ENCODE measurements at regions not wholly inside any gene's neighbourhood (a gene's known extent, or its start where the extent isn't known, plus 50 kb on each side); places are given as distances from the start of the nearest gene placed in this dataset.

DNA sequence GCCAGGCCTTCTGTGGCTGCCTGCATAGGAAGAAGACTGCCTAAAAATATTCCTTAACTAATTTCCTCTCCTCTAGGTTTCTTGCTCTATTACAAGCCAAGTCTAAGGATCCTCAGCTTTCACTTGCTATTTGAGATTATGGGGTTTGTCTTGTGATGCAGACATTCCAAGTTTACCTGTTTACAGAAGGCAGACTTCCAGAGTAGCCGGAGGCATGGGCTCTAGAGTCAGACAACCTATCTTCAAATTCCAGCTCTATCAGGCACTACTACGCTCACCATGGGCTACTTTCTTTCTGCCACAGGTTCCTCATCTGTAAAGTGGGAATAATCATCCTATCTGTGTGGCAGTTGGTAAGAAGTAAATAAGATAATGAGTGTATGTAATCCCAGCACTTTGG lies 95.6 kb upstream of the BCL6 start:
- H3K27ac ChIP-seq = no peak overlapping the region
- no peak overlapping the region for H3K4me3 ChIP-seq
- H3K4me1 ChIP-seq (ENCODE audit: low read depth) = no peaks in the 10 kb centered on the region
- TF ChIP-seq, protein P1, sequence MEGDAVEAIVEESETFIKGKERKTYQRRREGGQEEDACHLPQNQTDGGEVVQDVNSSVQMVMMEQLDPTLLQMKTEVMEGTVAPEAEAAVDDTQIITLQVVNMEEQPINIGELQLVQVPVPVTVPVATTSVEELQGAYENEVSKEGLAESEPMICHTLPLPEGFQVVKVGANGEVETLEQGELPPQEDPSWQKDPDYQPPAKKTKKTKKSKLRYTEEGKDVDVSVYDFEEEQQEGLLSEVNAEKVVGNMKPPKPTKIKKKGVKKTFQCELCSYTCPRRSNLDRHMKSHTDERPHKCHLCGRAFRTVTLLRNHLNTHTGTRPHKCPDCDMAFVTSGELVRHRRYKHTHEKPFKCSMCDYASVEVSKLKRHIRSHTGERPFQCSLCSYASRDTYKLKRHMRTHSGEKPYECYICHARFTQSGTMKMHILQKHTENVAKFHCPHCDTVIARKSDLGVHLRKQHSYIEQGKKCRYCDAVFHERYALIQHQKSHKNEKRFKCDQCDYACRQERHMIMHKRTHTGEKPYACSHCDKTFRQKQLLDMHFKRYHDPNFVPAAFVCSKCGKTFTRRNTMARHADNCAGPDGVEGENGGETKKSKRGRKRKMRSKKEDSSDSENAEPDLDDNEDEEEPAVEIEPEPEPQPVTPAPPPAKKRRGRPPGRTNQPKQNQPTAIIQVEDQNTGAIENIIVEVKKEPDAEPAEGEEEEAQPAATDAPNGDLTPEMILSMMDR (IDR thresholded peaks at IDR 0.05; ENCODE audit: low read depth, low read length) = no peak
- H3K27me3 ChIP-seq = no peaks in the 10 kb centered on the region
- H3K36me3 ChIP-seq = no peaks in the 10 kb centered on the region
- no peak for DNase-seq (ENCODE audit: low read depth in 1 of 2, low spot score in 1 of 2)
- no peaks in the 10 kb centered on the region for H3K9me3 ChIP-seq (ENCODE audit: low read depth)

DNA sequence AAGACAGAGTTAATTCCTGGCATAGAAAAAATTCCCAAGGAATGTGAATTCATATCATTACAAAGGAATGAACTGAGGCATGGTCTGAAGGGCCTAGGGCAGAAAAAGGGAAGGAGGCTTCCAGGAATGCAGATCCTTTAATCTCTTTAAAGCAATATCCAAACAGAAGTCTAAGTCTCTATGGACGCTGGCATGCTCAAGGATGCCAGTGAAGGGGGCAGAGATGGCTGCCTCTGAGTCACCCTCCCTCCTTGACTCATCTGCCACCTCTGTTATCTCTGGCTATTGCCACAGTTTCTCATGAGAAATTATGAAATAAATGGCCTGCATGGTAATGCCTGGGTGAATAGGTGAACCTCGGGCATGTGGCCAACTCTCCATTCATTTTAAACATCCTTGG lies 96.3 kb upstream of the BCL6 start:
- Histone ChIP-seq H3K9me3 (ENCODE audit: low read depth) (no peaks in the 10 kb centered on the region), H3K36me3 (no peaks in the 10 kb centered on the region), H3K27me3 (no peaks in the 10 kb centered on the region), H3K4me1 (ENCODE audit: low read depth) (no peaks in the 10 kb centered on the region), H3K27ac (no peak overlapping the region), H3K4me3 (no peak overlapping the region)
- TF ChIP-seq, protein P1 (IDR thresholded peaks at IDR 0.05; ENCODE audit: low read depth, low read length) = no peak
- peak in 1 of 2 donors; percentile 15 for DNase-seq (ENCODE audit: low read depth in 1 of 2, low spot score in 1 of 2)

DNA sequence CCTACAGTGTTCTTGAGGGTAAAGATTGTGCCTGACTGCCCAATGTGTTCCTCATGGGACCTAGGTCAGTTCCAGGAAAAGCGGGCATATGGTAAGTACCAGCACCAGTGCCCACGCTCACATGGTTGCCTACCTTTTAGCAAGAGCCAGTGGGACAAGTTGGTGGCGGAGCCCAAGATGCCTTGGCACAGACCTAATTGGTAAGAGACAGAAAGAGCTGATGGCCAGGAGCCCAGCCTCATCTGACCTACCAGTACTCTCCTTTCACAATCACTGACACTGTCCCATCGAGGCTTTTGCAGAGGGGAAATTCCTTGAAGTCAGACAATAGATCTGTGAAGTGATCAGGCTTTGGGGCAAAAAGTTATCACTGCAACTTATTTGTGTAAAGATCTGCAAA lies 98.4 kb upstream of the BCL6 start:
- Histone ChIP-seq H3K27me3 (no peaks in the 10 kb centered on the region), H3K4me1 (ENCODE audit: low read depth) (no peaks in the 10 kb centered on the region), H3K27ac (no peak overlapping the region), H3K9me3 (ENCODE audit: low read depth) (no peaks in the 10 kb centered on the region), H3K36me3 (no peaks in the 10 kb centered on the region), H3K4me3 (no peak overlapping the region)
- TF ChIP-seq, protein P1 (IDR thresholded peaks at IDR 0.05; ENCODE audit: low read depth, low read length) = no peak
- no peak for DNase-seq (ENCODE audit: low read depth in 1 of 2, low spot score in 1 of 2)

DNA sequence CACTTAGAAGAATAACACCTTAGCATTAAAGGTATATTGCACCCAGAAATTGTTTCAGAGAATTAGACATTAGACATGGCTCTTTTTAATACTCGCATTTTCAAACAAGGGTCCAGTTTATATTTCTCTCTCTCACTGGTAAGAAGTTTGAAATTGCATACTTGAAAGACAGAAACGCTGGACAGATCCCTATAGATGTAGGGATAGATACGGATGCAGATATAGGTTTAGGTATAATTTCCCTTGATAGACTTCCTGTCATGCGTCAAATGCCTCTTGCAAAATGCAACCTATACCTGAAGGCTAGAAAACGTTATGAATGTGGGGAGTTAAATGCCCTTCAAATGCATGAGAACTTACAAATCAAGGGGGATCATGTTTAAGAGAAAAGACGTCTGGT lies 99.4 kb upstream of the BCL6 start:
- TF ChIP-seq, protein P1 (IDR thresholded peaks at IDR 0.05; ENCODE audit: low read depth, low read length) = no peak
- no peaks in the 10 kb centered on the region for H3K4me1 ChIP-seq (ENCODE audit: low read depth)
- H3K27me3 ChIP-seq = no peaks in the 10 kb centered on the region
- H3K9me3 ChIP-seq (ENCODE audit: low read depth) = no peaks in the 10 kb centered on the region
- H3K4me3 ChIP-seq = no peak overlapping the region
- H3K27ac ChIP-seq = no peak overlapping the region
- DNase-seq (ENCODE audit: low read depth in 1 of 2, low spot score in 1 of 2) = no peak
- H3K36me3 ChIP-seq = no peaks in the 10 kb centered on the region

DNA sequence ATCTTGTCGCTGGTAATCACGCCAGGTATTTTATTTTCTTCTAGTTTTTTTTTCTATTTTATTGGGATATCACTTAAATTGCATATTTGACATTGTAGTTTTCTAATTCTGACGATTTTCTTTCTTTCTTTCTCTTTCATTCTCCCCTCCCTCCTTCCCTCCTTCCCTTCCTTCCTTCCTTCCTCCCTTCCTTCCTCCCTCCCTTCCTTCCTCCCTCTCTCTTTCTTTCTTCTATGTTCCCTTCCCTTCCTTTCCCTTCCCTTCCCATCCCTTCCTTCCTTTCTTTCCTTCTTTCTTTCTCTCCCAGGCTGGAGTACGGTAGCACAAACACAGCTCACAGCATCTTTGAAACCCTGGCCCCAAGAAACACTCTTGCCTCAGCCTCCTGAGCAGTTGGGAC lies 100.6 kb upstream of the BCL6 start:
- no peak overlapping the region for H3K4me3 ChIP-seq
- no peaks in the 10 kb centered on the region for H3K4me1 ChIP-seq (ENCODE audit: low read depth)
- no peaks in the 10 kb centered on the region for H3K27me3 ChIP-seq
- no peaks in the 10 kb centered on the region for H3K9me3 ChIP-seq (ENCODE audit: low read depth)
- TF ChIP-seq, protein P1 (IDR thresholded peaks at IDR 0.05; ENCODE audit: low read depth, low read length) = no peak
- DNase-seq (ENCODE audit: low read depth in 1 of 2, low spot score in 1 of 2) = no peak
- H3K36me3 ChIP-seq = no peaks in the 10 kb centered on the region
- no peak overlapping the region for H3K27ac ChIP-seq

DNA sequence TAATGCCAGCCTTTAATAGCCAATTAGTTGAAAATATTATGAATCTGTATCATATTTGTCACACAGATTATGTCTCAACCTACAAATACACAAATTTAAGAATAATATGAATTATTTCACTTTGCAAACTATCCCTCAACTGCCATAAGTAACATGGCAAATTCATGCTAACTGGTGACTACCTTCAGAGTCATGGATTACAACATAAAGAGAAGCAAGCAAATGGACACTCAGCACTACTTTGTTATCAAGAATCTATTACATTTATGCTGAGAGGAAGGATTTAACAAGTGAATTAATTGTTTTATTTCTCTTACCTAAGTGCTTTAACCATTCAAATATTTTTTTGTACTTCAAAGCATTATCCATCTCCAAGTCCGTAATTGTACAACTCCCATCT lies 103.1 kb upstream of the BCL6 start:
- H3K9me3 ChIP-seq (ENCODE audit: low read depth) = no peaks in the 10 kb centered on the region
- H3K36me3 ChIP-seq = no peaks in the 10 kb centered on the region
- no peaks in the 10 kb centered on the region for H3K4me1 ChIP-seq (ENCODE audit: low read depth)
- TF ChIP-seq, protein P1 (IDR thresholded peaks at IDR 0.05; ENCODE audit: low read depth, low read length) = no peak
- DNase-seq (ENCODE audit: low read depth in 1 of 2, low spot score in 1 of 2) = no peak
- H3K27ac ChIP-seq = no peak overlapping the region
- no peaks in the 10 kb centered on the region for H3K27me3 ChIP-seq
- no peak overlapping the region for H3K4me3 ChIP-seq

All from cardiac muscle cell (in vitro differentiated cells and primary cell).